ENCODE measurements at regions not wholly inside any gene's neighbourhood (a gene's known extent, or its start where the extent isn't known, plus 50 kb on each side); places are given as distances from the start of the nearest gene placed in this dataset.

- CTCF ChIA-PET (ENCODE audit: unreplicated experiment): no interaction called here
- TF ChIP-seq CTCF (conservative IDR thresholded peaks at IDR 0.05; ENCODE audit: low read length) (no peak), EZH2phosphoT487 (IDR thresholded peaks at IDR 0.05; ENCODE audit: borderline replicate concordance, low read depth, low read length) (no peak)
- no peak overlapping the region for H2AFZ ChIP-seq (ENCODE audit: low read length)
- H3K4me3 ChIP-seq (ENCODE audit: low read depth, low read length, poor library complexity, severe bottlenecking): no peak overlapping the region
- no peaks in the 10 kb centered on the region for H4K20me1 ChIP-seq (ENCODE audit: insufficient read depth, low read length)
- no peak overlapping the region for H3K4me2 ChIP-seq (ENCODE audit: low read length)
- H3K27ac ChIP-seq (ENCODE audit: low read depth, low read length, poor library complexity, severe bottlenecking): no peak overlapping the region
- H3K9me2 ChIP-seq (ENCODE audit: insufficient read depth, low read length): no peaks in the 10 kb centered on the region
- no TSS peak for BruUV-seq (replicated peaks)
- DNase-seq (ENCODE audit: low spot score): no peak
- H3K9me3 ChIP-seq (ENCODE audit: low read length): no peaks in the 10 kb centered on the region
- POLR2A ChIA-PET: no interaction called here
- no peaks in the 10 kb centered on the region for H3K79me2 ChIP-seq (ENCODE audit: insufficient read depth, low read depth, low read length)
- intact Hi-C loops (cut with micrococcal nuclease; ENCODE audit: unreplicated experiment): no loop called here
- H3K36me3 ChIP-seq (ENCODE audit: insufficient read depth, low read length): no peaks in the 10 kb centered on the region
- peaks cover 4% of the 10 kb centered on the region for H3K4me1 ChIP-seq (ENCODE audit: insufficient read depth, low read length, poor library complexity, severe bottlenecking)
These were observed 78.9 kb downstream of the RTP5 start for GRCh38 chr2:241948299-241948897.

- no peak overlapping the region for H3K4me3 ChIP-seq (ENCODE audit: low read depth, low read length, poor library complexity, severe bottlenecking)
- H3K79me2 ChIP-seq (ENCODE audit: insufficient read depth, low read depth, low read length): no peaks in the 10 kb centered on the region
- H3K4me1 ChIP-seq (ENCODE audit: insufficient read depth, low read length, poor library complexity, severe bottlenecking): peaks cover 4% of the 10 kb centered on the region
- intact Hi-C loops (cut with micrococcal nuclease; ENCODE audit: unreplicated experiment): no loop called here
- TF ChIP-seq EZH2phosphoT487 (IDR thresholded peaks at IDR 0.05; ENCODE audit: borderline replicate concordance, low read depth, low read length): no peak
- TF ChIP-seq CTCF (conservative IDR thresholded peaks at IDR 0.05; ENCODE audit: low read length): no peak
- H3K9me3 ChIP-seq (ENCODE audit: low read length): no peaks in the 10 kb centered on the region
- ChIA-PET POLR2A (no interaction called here), CTCF (ENCODE audit: unreplicated experiment) (no interaction called here)
- H3K27ac ChIP-seq (ENCODE audit: low read depth, low read length, poor library complexity, severe bottlenecking): no peak overlapping the region
- no peak overlapping the region for H2AFZ ChIP-seq (ENCODE audit: low read length)
- no peak overlapping the region for H3K4me2 ChIP-seq (ENCODE audit: low read length)
- no peaks in the 10 kb centered on the region for H3K9me2 ChIP-seq (ENCODE audit: insufficient read depth, low read length)
- H4K20me1 ChIP-seq (ENCODE audit: insufficient read depth, low read length): no peaks in the 10 kb centered on the region
- H3K36me3 ChIP-seq (ENCODE audit: insufficient read depth, low read length): no peaks in the 10 kb centered on the region
- no peak for DNase-seq (ENCODE audit: low spot score)
- BruUV-seq (replicated peaks): no TSS peak
These were observed 79.6 kb downstream of the RTP5 start for GRCh38 chr2:241948901-241949735.
